Progenitor cell of endocrine pancreas (in vitro differentiated cells): ENCODE measurements at regions not wholly inside any gene's neighbourhood (a gene's known extent, or its start where the extent isn't known, plus 50 kb on each side); places are given as distances from the start of the nearest gene placed in this dataset.

Source experiments
- DNase-seq: peaks from one replicate; pipeline ENCODE4 v3.0.0; 2021; ENCODE audit warnings: low spot score; ENCODE audit not compliant: unreplicated experiment
- H3K27ac Mint-ChIP-seq: 2 replicates; pipeline ENCODE4 v1.8.0; 2021; ENCODE audit warnings: mild to moderate bottlenecking, moderate library complexity, mixed read lengths
- H3K27me3 Mint-ChIP-seq: 2 replicates; pipeline ENCODE4 v1.8.0; 2021; ENCODE audit warnings: mixed read lengths
- H3K36me3 Mint-ChIP-seq: 2 replicates; pipeline ENCODE4 v1.8.0; 2022; ENCODE audit warnings: mixed read lengths; ENCODE audit not compliant: insufficient read depth
- H3K4me1 Mint-ChIP-seq: 2 replicates; pipeline ENCODE4 v1.8.0; 2021; ENCODE audit warnings: low read depth, mixed read lengths
- H3K4me3 Mint-ChIP-seq: 2 replicates; pipeline ENCODE4 v1.8.0; 2021; ENCODE audit warnings: low read depth, mild to moderate bottlenecking, moderate library complexity, mixed read lengths
- H3K9me3 Mint-ChIP-seq: 2 replicates; pipeline ENCODE4 v1.8.0; 2021; ENCODE audit warnings: low read depth, mixed read lengths
- TF ChIP-seq, protein P1 (sequence below): fragments of 200-600 bp; sonication (generic); IDR thresholded peaks from one replicate; pipeline ENCODE4 v1.5.0; 2021; ENCODE audit warnings: antibody characterized with exemption, mild to moderate bottlenecking; ENCODE audit not compliant: unreplicated experiment

DNA sequence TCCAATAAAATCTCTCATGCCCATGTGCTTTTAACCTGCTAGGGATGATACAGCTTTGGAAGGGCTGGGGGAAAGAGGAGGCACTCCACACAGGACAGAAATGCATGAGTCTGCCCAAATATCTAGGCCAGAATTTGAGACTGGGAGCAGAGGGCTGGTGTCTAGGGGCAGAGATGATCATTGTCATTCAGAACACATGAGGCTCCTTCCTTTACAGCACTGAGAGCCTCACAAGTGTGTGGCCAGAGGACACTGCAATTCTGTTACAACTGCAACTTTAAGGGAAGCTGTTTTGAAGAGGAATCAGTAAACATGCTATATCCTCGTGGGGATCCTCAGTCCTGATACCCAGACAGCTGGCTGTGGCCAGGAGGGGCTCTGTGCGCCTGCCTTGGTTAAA lies 541.3 kb downstream of the OMA1 start:
- no peaks in the 10 kb centered on the region for H3K4me1 Mint-ChIP-seq
- H3K27ac Mint-ChIP-seq = no peak overlapping the region
- no peak overlapping the region for H3K4me3 Mint-ChIP-seq
- H3K9me3 Mint-ChIP-seq = no peaks in the 10 kb centered on the region
- no peak for DNase-seq
- H3K36me3 Mint-ChIP-seq = no peaks in the 10 kb centered on the region
- H3K27me3 Mint-ChIP-seq = peaks cover 13% of the 10 kb centered on the region
- TF ChIP-seq, protein P1, sequence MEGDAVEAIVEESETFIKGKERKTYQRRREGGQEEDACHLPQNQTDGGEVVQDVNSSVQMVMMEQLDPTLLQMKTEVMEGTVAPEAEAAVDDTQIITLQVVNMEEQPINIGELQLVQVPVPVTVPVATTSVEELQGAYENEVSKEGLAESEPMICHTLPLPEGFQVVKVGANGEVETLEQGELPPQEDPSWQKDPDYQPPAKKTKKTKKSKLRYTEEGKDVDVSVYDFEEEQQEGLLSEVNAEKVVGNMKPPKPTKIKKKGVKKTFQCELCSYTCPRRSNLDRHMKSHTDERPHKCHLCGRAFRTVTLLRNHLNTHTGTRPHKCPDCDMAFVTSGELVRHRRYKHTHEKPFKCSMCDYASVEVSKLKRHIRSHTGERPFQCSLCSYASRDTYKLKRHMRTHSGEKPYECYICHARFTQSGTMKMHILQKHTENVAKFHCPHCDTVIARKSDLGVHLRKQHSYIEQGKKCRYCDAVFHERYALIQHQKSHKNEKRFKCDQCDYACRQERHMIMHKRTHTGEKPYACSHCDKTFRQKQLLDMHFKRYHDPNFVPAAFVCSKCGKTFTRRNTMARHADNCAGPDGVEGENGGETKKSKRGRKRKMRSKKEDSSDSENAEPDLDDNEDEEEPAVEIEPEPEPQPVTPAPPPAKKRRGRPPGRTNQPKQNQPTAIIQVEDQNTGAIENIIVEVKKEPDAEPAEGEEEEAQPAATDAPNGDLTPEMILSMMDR = no peak

DNA sequence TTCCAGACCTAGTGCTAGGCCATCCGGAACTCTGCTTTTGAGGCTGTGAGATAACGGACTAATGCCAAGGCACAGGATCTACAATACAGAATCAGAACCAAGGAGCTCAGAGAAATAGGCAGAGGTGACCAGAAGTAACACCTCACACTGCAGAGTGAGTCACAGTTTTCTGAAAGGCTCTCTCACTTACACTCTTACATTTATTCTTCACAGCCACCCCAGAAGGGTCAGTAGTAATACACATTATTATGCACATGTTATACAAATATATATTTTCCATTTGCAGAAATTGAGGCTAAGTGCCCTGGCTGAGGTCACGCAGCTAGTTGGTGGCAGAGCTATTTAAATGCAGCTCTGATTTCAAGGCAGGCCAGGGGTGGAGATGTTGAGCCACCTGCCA lies 542.5 kb downstream of the OMA1 start:
- TF ChIP-seq, protein P1 = no peak
- Mint-ChIP-seq H3K36me3 (no peaks in the 10 kb centered on the region), H3K9me3 (no peaks in the 10 kb centered on the region), H3K27ac (no peak overlapping the region), H3K4me1 (no peaks in the 10 kb centered on the region), H3K4me3 (no peak overlapping the region), H3K27me3 (peaks cover 13% of the 10 kb centered on the region)
- no peak for DNase-seq

DNA sequence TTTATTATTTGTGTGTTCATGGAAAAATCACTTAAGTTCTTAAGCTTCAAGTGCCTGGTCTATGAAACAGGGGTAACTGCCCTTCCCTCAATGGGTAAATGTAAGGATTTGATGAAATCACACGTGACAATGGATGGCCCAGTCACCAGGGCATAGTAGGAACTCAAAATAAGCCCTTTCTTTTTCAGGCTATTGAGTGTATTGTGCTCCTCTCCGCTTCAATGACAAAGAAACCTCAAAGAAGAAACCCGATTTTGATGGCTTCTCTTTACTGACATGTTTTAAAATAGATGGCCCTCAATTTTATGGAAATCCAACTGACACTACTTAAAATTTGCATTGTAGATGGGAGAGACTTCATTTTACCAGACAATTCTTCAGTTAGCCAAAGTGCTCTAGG lies 543.5 kb downstream of the OMA1 start:
- no peak for DNase-seq
- no peak overlapping the region for H3K27ac Mint-ChIP-seq
- H3K9me3 Mint-ChIP-seq = no peaks in the 10 kb centered on the region
- TF ChIP-seq, protein P1 = no peak
- H3K4me3 Mint-ChIP-seq = no peak overlapping the region
- H3K36me3 Mint-ChIP-seq = no peaks in the 10 kb centered on the region
- H3K27me3 Mint-ChIP-seq = peaks cover 13% of the 10 kb centered on the region
- H3K4me1 Mint-ChIP-seq = no peaks in the 10 kb centered on the region

DNA sequence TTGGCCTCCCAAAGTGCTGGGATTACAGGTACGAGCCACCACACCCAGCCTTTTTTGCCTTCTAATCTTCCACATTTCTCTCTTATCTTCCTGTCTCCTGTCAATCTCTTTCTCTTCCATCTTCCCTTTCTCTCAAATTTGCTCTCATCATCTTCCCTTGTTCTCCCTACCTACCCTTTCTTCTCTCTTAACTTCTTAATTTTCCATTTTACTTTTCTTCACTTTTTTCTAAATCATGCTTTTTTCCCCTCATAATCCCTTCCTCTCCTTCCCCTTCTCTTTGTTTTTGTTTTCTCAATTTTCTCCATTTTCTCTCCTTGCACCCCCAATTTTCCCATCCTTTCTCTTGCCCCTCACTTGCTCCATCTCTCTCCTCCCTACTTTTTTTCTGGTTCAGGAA lies 545.7 kb downstream of the OMA1 start:
- TF ChIP-seq, protein P1 = no peak

DNA sequence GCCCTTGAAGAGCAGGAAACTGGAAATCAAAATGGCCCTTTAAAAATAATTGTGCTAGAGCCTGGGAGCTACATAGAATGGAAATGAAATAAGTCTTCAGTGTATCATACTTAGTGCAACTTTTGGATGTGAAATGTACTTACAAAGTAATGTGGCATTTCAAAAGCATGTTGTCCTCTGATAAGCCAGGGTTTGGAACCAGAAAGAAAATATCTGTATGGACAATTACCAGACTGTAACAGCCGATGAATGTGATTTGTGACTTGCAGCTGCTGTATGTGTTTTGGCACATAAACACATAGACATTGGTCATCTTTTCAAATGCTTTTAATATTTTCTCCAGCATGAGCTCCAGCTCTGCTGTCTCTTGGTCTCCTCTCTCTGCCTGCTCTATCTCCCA lies 546.4 kb downstream of the OMA1 start:
- no peak overlapping the region for H3K27ac Mint-ChIP-seq
- TF ChIP-seq, protein P1 = no peak
- H3K36me3 Mint-ChIP-seq = no peaks in the 10 kb centered on the region
- H3K4me1 Mint-ChIP-seq = no peaks in the 10 kb centered on the region
- peaks cover 17% of the 10 kb centered on the region for H3K27me3 Mint-ChIP-seq
- no peak for DNase-seq
- H3K4me3 Mint-ChIP-seq = no peak overlapping the region
- no peaks in the 10 kb centered on the region for H3K9me3 Mint-ChIP-seq

More for the DNA sequence above, 545.7 kb downstream of the OMA1 start:
- no peak for DNase-seq
- H3K27ac Mint-ChIP-seq = no peak overlapping the region
- peaks cover 17% of the 10 kb centered on the region for H3K27me3 Mint-ChIP-seq
- H3K9me3 Mint-ChIP-seq = no peaks in the 10 kb centered on the region
- H3K36me3 Mint-ChIP-seq = no peaks in the 10 kb centered on the region
- H3K4me3 Mint-ChIP-seq = no peak overlapping the region
- H3K4me1 Mint-ChIP-seq = no peaks in the 10 kb centered on the region
